GM12875 (cell line): ENCODE measurements at regions not wholly inside any gene's neighbourhood (a gene's known extent, or its start where the extent isn't known, plus 50 kb on each side); places are given as distances from the start of the nearest gene placed in this dataset.

Experiments used
- H3K4me3 ChIP-seq: one replicate; pipeline ENCODE4 v1.5.1; 2011; ENCODE audit warnings: low read depth, low read length, control low read depth
- TF ChIP-seq, protein P1 (sequence below): IDR thresholded peaks from 2 replicates; pipeline ENCODE4 v1.5.1; 2011; ENCODE audit warnings: low read depth, mild to moderate bottlenecking, control low read depth, inconsistent platforms, low read length, moderate library complexity, borderline replicate concordance; ENCODE audit not compliant: insufficient read depth

DNA sequence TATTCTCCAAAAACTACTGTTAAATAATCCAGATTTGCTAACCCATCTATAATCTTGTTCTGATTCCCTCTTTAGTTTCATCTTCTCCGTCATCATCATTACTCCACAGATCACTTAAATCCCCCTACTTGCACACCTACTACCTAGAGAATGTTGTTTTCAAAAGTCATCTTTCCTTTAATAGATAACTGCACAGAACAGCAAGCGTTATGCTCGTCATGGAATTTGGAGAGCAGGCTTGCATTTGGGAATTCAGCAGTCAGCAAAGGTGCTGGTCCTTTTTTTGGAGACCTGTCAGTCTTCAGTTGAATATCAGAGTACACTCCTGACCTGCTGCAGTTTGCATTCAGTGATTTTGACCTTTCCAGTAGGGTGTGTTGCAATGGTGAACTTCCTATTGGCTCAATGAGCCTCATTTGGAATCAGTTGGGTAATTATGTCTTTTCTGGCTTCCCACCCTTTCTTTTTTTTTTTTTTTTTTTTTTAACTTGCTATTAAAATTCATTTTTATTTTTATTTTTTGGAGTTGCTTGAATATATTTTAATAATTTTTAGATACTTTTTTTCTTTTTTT lies 110.6 kb downstream of the HNRNPLL start:
- TF ChIP-seq, protein P1, sequence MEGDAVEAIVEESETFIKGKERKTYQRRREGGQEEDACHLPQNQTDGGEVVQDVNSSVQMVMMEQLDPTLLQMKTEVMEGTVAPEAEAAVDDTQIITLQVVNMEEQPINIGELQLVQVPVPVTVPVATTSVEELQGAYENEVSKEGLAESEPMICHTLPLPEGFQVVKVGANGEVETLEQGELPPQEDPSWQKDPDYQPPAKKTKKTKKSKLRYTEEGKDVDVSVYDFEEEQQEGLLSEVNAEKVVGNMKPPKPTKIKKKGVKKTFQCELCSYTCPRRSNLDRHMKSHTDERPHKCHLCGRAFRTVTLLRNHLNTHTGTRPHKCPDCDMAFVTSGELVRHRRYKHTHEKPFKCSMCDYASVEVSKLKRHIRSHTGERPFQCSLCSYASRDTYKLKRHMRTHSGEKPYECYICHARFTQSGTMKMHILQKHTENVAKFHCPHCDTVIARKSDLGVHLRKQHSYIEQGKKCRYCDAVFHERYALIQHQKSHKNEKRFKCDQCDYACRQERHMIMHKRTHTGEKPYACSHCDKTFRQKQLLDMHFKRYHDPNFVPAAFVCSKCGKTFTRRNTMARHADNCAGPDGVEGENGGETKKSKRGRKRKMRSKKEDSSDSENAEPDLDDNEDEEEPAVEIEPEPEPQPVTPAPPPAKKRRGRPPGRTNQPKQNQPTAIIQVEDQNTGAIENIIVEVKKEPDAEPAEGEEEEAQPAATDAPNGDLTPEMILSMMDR: no peak
- no peak overlapping the region for H3K4me3 ChIP-seq

DNA sequence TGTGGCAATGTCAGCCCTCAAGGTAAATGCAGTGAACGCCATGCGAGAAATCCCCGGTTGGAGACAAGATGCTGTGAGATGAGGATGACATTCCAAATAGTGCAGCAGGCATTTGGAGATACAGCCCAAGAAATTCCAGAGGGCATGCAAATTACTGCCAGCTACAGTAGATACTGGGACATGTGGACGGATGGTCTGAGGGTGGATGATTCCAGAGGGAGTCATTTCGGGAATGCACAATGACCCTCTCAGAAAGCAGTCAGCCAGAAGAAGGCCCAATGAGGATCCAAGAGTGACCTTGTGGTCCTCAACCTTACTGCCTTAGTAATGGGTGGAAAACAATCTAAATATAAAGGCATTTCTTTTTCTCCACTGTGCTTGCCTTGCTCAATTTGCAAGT lies 111.3 kb downstream of the HNRNPLL start:
- no peak overlapping the region for H3K4me3 ChIP-seq
- TF ChIP-seq, protein P1: no peak

DNA sequence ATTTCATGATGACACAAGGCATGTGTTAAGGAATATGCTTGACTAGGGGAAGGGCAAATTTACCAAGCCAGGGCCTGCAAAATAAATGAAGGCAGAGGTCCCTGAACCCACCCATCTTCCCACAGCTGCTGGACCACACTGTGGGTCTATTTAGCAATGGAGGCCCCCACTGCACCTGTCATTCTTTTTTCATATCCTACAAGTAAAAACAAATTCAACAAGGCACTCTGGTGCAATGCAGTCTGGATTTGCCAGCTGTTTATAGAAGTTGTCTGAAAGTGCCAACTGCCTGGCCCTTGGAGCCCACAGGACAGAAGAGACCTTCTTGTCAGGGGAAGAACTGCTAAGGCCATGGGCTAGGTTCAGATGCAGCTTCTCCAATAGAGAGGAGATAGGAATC lies 112.8 kb upstream of the ATL2 start:
- TF ChIP-seq, protein P1: no peak
- H3K4me3 ChIP-seq: no peak overlapping the region

DNA sequence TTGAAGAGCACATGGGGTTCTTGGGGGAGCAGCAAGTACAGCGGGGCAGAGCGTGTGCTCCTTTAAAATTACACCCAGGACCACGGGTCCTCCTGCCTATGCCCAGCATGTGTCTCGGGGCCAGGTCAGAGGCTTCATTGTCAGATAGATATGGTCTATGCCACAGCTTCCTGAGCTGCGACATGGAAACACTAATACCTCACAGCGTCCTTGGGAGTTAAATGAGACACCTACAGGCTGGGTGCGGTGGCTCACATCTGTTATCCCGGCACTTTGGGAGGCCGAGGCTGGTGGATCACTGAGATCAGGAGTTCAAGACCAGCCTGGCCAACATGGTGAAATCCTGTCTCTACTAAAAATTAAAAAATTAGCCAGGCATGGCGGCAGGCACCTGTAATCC lies 110.8 kb upstream of the ATL2 start:
- TF ChIP-seq, protein P1: no peak
- H3K4me3 ChIP-seq: no peak overlapping the region

DNA sequence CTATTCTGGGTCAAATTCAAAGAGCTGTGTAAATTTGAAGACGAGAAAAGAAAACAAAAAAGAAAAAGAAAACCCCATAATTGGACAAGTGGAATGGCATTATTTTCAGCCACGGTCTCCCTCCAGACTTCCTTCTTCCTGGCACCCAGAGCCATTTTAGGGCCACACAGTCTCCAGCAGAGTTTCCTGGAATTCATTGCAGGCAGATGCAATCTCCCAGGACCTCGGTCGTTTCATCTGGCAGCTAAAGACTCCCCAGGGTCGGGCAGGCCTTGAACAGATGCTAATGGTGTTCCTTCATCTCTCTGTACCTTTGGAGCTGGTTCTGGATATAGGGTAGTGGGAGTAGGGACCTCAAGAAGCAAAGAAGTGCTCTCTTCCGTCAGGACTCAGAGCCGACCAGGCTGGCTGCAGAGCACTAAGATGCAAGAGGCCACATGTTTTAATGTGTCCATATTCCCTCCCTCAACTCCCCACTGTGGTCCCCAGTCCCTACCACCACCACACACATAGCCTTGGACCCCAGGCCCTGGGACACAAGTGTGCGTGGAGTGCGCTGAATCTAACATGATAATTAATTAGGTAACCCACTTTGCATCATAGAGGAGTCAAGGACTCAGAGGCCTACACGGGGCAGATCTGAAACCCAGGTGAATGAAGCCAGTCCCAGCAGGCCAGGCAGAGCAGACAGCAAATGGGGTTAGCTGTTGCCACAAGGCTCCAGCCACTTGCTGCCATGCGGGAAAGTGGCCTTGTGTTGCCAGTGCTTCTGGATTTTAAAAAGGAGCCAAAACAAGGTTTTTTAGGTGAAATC lies 109.3 kb upstream of the ATL2 start:
- H3K4me3 ChIP-seq: no peak overlapping the region
- TF ChIP-seq, protein P1: no peak

DNA sequence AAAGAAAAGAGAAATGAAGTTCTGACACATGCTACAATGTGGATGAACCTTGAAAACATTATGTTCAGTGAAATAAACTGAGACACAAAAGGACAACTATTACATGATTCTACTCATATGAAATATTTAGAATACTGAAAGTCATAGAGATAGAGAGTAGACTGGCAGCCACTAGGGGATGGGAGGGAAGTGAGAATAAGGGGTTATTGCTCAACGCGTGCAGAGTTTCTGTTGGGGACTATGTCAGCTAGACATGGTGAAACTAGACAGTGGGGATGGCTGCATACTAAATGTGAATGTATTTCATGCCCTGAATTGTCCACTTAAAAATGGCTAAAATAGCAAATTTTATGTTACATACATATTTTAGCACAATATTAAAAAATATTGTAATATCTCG lies 108.7 kb upstream of the ATL2 start:
- no peak overlapping the region for H3K4me3 ChIP-seq
- TF ChIP-seq, protein P1: peak; percentile 49; the same call in 1 of the 2 replicates

DNA sequence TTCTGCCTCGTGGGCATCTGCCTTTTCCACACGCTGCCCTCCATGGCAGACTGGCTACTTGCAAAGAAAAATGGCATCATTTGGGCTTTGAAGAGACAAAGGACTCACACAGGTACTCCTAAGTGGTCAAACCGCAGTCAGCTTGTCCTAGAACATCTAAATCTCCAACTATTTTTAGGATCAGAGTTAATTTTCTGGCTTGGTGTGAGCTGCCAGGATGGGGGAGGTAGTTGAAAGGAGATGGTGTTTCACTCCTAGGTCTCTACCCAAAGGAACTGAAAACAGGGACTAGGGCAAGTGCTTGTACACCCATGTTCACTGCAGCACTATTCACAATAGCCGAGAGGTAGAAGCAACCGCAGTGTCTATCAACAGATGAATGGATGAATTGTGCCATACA lies 107.9 kb upstream of the ATL2 start:
- TF ChIP-seq, protein P1: no peak
- no peak overlapping the region for H3K4me3 ChIP-seq
